RCC 7860 (cell line): ENCODE measurements at regions not wholly inside any gene's neighbourhood (a gene's known extent, or its start where the extent isn't known, plus 50 kb on each side); places are given as distances from the start of the nearest gene placed in this dataset.

Experiments used
- DNase-seq: peaks from one replicate; pipeline ENCODE4 v3.0.0-alpha.2; 2015; ENCODE audit warnings: low spot score
- FAIRE-seq: peaks from 2 replicates; lab custom pipeline; 2012; peaks lifted over from hg19 to GRCh38; lab: Jason Lieb, UNC

GRCh38 chr1:219438386-219438785 lies 174.5 kb downstream of the ZC3H11B start:
- FAIRE-seq: no peak

GRCh38 chr1:219434923-219435297 lies 178.0 kb downstream of the ZC3H11B start:
- no peak for FAIRE-seq
- no peak for DNase-seq

More at GRCh38 chr1:219438386-219438785, 174.5 kb downstream of the ZC3H11B start:
- DNase-seq: no peak

GRCh38 chr1:219434285-219434922 lies 178.5 kb downstream of the ZC3H11B start:
- DNase-seq (no peak), FAIRE-seq (no peak)

- no peak for DNase-seq
- FAIRE-seq: no peak
Observed at GRCh38 chr1:219433496-219434131, 179.3 kb downstream of the ZC3H11B start.

GRCh38 chr1:219433001-219433400 lies 179.9 kb downstream of the ZC3H11B start:
- DNase-seq: no peak
- FAIRE-seq: no peak

- peak; percentile 52 for DNase-seq
- FAIRE-seq: no peak
Observed at GRCh38 chr1:219432191-219432606, 180.7 kb downstream of the ZC3H11B start.

GRCh38 chr1:219430419-219430818 lies 182.5 kb downstream of the ZC3H11B start:
- DNase-seq (no peak), FAIRE-seq (no peak)

- DNase-seq (no peak), FAIRE-seq (no peak)
Observed at GRCh38 chr1:219428651-219429050, 184.3 kb downstream of the ZC3H11B start.

GRCh38 chr1:219427989-219428388 lies 184.9 kb downstream of the ZC3H11B start:
- FAIRE-seq: no peak
- no peak for DNase-seq

GRCh38 chr1:219427403-219427802 lies 185.5 kb downstream of the ZC3H11B start:
- DNase-seq (no peak), FAIRE-seq (no peak)

GRCh38 chr1:219422811-219423598 lies 189.9 kb downstream of the ZC3H11B start:
- DNase-seq (peak; percentile 69), FAIRE-seq (no peak)

- no peak for DNase-seq
Observed at GRCh38 chr1:219420913-219421312, 192.0 kb downstream of the ZC3H11B start.

GRCh38 chr1:219419860-219420259 lies 193.0 kb downstream of the ZC3H11B start:
- no peak for DNase-seq
- no peak for FAIRE-seq

More at GRCh38 chr1:219420913-219421312, 192.0 kb downstream of the ZC3H11B start:
- no peak for FAIRE-seq

GRCh38 chr1:219419065-219419464 lies 193.8 kb downstream of the ZC3H11B start:
- no peak for FAIRE-seq

GRCh38 chr1:219417610-219418009 lies 195.3 kb downstream of the ZC3H11B start:
- no peak for FAIRE-seq

More at GRCh38 chr1:219419065-219419464, 193.8 kb downstream of the ZC3H11B start:
- no peak for DNase-seq

GRCh38 chr1:219416598-219417238 lies 196.2 kb downstream of the ZC3H11B start:
- FAIRE-seq (no peak), DNase-seq (peak; percentile 42)

More at GRCh38 chr1:219417610-219418009, 195.3 kb downstream of the ZC3H11B start:
- DNase-seq: no peak

- FAIRE-seq: no peak
- DNase-seq: no peak
Observed at GRCh38 chr1:219415915-219416314, 197.0 kb downstream of the ZC3H11B start.

- DNase-seq (no peak), FAIRE-seq (no peak)
Observed at GRCh38 chr1:219415433-219415832, 197.5 kb downstream of the ZC3H11B start.

- no peak for FAIRE-seq
- no peak for DNase-seq
Observed at GRCh38 chr1:219414250-219414649, 198.7 kb downstream of the ZC3H11B start.

- no peak for FAIRE-seq
- no peak for DNase-seq
Observed at GRCh38 chr1:219413536-219413935, 199.4 kb downstream of the ZC3H11B start.

- FAIRE-seq (no peak), DNase-seq (no peak)
Observed at GRCh38 chr1:219412772-219413171, 200.1 kb downstream of the ZC3H11B start.
